Activated gamma-delta T cell treated with Interleukin-2 at 50 U/mL for 16 hours (primary cell): ENCODE measurements at regions not wholly inside any gene's neighbourhood (a gene's known extent, or its start where the extent isn't known, plus 50 kb on each side); places are given as distances from the start of the nearest gene placed in this dataset.

ENCODE experiments used
- DNase-seq: peaks from one replicate; pipeline ENCODE4 v3.0.0-alpha.2; 2020

DNA sequence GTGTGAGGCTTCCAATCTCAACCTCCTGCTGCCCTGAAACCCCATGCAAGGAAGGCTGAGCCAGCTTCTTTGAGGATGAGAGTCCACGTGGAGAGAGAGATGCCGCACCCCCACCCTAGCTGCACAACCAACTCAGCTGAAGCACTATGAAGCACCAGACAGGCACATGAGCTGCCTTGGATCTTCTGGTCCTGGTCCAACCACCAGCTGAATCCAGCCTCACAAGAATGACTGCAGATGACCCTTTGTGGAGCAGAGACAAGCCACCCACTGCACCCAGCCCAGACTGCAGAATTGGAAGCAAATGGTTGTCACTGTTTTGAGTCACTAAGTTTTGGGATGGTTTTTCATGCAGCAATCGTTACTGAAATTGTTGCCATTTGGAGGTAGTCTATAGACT, 149.6 kb upstream of the SYT13 start:
- DNase-seq: no peak

DNA sequence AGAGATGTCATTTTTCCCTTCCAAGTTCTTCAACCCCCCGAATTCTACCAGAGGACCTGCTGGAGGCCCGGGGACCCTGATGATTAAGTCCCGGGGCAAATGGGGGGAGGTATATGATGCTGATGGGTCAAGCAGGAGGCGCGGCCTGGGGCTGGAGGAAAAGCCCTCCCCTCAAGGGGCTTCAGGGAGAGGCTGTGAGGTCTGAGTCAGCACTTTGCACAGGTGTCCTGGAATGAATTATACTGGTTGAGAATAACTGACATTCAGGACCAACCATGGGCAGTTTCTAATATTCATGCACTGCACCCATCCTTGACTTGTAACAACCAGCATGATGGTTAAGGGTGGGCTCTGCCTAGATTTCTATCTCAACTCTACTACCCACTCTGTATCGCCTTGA, 146.8 kb upstream of the SYT13 start:
- no peak for DNase-seq

DNA sequence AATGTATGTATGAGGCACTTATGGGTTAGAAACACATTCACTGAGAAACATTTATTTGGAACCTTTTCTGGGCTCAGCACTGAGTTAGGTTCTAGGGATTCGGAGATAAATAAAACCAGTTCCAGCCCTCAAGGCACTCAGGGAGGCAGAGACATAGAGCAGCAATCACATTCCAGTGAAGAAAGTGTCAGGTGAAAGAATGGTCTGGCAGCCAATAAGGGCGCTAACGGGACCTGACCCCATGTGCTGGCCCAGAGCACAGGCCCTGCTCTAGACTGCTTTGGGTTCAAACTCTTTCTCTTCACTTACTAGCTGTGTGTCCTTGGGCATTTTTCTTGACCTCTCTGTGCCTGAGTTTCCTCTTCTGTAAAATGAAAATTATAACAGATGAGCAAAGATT, 146.0 kb upstream of the SYT13 start:
- DNase-seq: no peak

DNA sequence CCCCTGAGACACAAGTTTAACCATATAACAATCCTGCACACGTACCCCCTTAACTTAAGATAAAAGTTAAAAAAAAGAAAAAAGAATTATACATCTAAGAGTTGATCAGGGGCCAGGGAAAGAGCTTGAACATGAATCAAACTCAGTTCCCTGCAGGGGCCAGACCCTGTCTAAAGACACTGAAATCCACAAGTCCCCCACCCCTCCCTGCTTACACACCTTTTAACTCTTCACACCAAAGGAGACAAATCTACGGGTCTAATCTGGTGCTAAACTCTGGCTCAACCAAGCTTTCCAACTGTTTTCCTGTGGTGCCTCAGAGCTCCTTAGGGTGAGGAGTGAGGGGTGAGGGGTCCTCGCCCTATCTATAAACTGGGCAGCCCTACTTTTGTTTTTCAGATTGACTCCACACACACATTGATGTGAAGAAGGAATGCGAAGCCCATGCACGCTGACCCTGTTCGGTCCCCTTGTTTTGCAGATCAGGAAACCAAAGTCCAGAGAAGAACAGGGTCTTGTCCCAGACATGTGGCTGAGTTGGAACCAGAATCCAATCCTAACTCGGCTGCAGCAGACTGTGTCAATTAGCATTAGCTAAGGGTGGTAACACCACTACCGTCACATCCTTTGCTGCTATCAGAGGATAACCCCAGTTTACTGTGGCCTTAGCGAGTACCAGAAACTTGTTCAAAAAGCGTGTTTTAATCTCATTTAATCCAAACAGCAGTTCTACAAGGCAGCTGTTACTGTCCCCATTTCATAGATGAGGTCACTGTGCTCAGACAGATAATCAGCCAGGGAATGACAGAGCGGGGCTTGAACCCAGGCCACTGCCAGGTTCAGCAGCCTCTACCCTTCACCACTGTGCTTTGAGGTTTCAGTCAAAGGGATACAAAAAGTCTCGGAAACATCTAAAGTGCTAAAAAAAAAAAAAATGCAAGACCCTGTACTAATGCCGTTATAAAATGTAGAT, 145.2 kb upstream of the SYT13 start:
- no peak for DNase-seq

DNA sequence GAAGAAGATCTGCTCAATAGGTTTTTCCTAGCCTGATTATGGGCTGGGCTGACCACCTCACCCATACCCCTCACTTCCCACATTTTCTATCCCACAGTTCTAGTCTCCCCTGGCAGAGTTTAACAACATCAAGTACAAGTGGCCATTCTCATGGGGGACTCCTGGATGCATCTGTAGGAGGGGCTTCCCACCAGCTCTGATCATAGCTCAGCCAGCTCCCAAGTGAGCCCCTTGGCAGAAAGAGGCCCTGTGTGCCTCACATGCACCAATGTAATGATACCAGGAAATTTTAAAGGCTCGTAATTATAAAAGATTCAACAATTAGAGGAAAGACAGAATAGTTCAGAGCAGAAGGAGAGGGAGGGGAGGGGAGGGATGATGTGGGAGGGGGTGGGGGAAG, 144.2 kb upstream of the SYT13 start:
- no peak for DNase-seq

DNA sequence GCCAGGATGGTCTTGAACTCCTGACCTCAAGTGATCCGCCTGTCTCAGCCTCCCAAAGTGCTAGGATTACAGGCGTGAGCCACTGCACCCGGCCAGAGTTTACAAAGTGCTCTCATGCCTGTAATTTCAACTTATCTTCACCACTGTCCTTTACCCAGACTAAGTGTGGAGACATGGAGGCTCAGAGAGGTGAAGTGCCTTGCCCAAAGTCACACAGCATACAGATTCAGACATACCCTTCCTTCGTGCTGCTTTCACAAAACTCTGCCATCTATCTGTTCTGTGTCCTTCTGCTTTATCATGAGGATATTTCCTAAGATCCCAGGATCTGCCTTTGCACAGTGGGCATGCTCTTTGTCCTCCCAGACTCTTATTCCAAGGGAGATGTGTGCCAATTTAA, 143.6 kb upstream of the SYT13 start:
- no peak for DNase-seq

DNA sequence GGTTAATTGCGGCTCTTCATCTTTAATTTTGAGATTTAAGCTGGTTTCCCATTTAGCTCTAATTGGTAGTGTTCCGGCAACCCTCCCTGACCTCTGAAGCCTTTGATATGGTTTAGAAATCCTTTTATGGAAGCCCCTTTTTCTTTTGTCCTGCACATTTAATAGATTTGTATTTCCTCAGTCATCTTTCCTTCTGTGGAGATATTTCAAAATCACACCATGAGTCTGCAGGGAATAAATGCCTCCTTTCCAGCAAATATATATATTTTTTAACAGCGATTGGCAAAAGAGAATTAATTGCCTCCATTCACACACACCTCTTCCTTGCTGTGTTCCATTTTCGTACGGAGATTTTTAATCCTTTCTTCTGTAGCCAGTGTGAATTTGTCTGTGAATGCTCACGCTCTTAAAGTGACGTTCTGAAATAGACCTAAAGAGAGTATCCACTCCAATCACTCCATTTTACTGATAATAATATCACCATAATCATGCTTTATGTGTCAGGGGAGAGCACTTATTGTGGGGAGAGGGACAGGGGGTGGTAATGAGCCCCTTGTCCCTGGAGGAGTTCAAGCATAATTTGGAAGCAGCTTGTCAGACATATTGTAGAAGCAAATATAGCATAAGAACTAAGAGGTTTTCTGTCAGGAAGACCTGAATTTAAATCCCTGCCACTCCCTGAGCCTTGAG, 142.5 kb upstream of the SYT13 start:
- no peak for DNase-seq

DNA sequence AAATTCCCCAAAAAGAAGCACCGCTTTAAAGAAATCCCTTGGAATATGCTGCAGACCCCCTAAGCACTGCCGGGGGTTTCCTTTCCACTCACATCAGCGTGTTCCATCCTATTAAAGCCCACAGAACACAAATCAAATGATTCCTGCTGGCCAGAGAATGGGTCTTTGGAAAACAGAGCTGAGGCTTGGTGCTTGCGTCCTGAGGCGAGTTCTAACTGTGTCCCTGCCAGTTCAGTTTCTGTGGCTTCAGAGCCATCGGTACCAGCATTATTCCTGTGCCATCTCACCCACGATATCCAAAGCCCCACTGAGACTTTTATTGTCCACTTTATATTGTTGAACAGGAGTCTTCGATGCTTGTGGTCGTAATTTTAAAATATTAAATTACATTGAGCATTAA, 142.0 kb upstream of the SYT13 start:
- DNase-seq: no peak

DNA sequence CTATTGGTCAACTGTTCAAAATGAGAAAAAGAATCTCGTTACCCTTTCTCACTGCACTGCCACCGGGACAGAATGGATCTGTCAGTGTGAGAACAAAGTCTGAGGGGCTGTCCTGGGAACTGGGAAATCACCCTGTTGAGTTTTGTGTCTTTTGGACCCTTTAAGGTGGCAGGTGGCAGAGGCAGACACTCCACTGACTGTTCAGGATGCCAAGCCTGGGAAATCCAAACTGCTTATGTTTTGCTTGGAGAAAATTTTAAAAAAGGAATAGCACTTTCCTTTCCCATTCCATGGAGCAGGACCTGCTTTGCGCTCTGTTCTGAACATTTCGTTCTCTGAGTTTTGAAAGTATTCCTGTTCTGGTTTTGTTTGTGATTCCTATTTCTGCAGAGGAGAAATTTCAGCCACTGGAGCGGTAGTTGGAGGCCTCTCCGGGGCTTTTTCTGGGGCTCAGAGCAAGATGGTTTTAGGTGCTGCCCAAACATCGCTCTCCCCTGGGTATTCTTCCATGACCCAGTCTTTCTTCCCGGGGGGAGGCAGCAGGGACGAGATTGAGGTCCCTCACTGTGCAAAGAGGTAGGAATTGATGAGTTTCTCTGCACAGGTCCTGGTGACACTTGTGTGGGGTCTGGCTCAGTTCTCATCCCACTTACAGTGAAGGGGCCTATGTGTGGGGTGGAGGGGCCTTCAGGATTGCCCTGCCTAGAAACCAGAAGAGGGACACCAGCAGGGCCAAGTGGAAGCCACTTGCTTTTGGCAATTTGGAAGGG, 138.5 kb upstream of the SYT13 start:
- no peak for DNase-seq

DNA sequence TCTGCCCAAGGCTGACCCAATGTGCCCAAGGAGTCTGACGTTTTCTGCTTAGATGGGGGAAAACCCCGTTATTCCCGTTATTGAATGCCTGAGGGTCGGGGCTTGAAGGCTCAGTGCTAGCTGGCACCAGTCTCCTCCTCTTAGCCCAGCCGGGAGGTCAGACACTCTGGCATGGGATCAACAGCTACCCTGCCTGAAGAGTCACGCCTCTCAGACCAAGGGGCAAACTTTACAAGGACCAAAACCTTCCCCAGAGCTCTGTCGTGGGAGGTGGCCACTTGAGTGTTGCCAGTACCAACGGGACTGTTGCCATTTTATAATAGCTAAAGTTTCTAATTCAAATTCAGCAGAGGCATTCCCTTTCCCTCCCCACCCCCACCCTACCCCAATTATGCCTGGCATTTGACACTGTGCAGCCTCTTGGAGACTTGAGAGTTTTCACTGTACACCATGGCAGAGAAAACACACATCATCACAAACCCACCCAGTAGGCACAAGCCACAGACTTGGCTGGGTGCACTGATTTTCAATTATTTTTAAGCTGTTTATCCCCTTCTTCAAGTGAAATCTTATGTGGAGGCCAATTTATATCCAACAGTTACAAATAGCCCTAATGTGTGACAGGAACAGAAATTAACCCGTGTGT, 137.5 kb upstream of the SYT13 start:
- DNase-seq: no peak

DNA sequence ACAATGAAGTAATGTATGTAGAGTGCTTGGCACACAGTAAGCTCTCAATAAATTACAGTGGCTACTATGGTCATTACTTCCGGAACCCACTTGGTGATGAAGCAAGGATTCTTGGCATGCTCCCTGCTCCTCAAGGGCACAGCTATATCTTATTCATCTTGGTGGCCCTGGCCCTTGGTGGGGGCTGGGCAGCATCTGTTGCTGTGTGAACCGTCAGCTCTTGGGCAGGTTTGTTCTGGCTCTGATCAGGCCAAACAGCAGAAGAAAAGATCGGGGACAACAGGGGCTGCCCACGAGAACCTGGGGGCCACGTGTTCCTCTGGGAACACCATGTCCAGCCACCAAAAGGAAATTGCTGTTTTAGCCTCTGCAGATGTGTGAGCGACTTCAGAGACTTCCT, 136.9 kb upstream of the SYT13 start:
- DNase-seq: no peak

DNA sequence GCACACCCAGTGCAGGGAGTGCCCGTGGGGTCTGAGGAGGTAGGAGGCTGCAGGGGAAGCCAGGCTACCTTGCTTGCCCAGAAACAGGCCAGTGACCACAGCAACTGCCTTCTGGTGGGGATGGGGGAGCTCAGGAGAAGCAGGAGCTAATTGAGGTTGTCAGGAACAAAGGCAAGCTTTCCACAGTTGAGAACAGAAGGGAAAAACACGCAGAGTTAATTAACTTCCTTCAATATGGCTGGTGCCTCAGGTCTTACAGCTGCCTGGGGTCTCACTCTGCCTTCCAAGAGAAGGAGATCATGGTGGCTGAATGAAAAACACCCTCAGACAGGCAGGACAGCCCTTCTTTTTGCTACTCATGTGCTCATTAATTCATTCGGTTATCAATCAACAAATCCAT, 127.9 kb upstream of the SYT13 start:
- DNase-seq: no peak

DNA sequence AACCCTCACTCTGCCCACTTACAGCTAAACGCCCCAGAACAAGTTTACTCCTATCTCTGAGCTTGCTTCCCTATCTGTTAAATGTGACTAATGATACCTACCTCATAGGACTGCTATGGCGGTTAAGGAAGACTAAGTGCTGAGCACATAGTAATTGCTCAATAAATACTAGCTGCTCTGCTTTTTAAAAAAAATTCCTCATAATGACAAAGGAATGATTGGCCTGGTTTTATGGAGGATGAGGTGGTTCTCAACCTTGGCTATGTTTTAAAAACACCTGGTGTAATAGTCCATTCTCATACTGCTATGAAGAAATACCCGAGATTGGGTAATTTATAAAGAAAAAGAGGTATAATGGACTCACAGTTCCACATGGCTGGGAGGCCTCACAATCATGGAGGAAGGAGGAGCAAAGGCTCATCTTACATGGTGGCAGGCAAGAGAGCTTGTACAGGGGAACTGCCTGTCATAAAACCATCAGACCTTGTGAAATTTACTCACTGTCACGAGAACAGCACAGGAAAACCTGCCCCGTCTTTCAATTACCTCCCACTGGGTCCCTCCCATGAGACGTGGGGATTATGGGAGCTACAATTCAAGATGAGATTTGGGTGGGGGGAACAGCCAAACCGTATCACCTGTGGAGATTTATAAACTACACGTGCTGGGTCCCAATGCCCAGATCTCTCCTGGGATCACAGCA, 127.2 kb upstream of the SYT13 start:
- no peak for DNase-seq

DNA sequence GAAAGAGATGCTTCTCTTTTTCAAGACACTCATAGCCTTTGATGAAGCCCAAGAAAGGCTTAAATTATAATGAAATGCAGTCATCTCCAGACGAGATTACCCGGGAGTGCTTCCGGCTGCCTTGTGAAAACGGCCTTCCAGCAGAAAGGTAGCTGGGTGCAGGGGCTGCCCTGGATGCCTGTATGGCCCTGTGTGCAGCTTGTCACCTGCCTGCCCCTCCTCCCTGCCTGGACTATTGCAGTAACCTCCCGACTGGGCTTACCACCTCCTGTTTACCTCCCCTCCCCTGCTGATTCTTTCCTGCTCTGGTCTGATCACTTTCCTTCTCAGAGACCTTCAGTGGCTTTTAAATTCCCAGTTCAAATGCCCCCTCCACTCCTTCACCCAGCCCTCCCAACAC, 126.4 kb upstream of the SYT13 start:
- no peak for DNase-seq

DNA sequence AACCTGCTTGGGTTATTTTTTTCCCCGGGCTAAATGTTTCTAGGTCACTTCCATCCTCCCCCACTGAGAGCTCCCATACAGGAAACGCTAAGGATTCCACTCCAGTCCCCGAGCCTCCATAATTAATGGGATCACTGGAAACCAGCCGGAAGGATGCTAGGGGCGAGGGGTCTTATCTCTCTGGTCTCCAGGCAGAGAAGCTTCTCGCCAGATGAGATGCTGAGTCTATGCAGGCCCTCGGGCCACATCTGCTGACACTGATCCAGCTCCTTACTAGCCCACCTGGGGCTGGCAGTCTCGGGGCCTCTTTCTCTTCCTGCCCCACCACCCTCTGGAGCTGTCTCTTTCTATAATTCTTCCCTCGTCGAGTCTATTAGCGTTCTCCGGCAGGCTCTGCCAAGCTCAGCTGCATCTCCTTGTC, 125.9 kb upstream of the SYT13 start:
- no peak for DNase-seq

DNA sequence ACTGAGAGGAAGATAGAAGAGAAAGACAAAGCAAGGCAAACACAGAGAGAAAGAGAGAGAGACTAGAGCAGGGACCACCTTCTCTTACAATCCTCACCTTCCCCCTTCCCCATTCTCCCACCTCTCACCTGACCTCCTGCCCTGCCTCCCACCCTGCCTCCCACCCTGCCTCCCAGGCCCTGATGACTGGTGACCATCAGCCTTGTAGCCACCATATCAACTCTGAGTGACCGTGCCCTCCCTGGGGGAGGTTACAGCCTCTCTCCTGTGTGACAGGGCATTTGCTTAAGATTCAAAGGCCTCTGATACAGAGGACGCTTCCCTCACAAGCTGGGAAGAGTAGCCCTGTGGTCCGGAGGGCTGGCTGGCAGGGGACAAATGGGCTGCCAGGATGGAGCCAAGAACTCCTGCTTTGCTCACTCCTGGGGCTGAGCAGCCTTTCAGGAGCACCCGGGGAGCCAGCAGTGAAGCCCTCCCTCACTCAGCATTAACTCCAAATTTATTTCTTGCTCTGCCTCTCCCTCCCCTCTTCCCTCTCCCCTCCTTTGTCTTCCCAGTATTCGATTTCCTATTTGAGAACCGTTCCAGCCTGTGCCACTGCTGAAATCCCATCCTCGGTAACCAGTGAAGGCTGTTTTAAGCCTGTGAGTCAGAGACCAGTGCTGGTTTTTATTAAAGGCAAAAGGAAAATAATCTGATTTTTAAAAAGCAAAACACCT, 125.2 kb upstream of the SYT13 start:
- no peak for DNase-seq

DNA sequence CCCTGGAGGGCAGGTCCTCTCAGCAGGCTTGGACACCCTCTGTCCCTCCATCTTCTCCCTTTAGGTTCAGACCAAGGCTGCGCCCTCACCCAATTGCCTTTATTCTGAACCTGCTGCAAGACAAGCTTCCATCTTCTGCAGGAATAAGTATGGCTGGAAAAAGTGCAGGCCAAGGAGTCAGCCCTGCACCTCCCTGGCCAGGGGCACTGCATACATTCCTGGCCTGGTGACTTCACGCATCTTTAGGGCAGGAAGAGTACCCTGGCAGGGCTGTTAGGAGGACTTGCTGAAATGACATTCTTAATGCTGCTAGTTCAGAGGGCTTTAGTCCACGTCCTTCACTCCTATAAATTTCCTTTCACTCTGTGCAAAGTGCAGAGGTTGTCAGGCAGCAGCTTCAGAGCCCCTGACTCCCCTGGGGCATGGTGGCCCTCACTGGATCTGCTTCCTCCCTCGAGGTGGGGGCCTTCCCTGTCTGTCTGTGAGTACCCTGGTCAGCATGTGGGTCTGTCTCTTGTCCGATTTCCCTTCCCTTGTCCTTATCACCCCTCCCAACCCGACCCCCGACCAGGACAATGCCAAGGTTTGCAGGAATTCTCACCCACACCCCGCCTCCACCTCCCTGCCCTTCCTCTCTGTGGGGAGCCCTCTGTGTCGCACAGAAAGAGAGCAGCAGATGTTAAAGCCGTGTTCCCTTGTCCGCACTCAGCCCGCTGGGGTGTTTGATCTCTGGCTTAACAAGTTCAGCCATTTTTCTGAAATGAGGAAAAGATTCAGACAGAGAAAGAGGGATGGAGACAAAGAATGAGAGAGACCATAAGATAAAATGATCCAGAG, 124.5 kb upstream of the SYT13 start:
- no peak for DNase-seq

DNA sequence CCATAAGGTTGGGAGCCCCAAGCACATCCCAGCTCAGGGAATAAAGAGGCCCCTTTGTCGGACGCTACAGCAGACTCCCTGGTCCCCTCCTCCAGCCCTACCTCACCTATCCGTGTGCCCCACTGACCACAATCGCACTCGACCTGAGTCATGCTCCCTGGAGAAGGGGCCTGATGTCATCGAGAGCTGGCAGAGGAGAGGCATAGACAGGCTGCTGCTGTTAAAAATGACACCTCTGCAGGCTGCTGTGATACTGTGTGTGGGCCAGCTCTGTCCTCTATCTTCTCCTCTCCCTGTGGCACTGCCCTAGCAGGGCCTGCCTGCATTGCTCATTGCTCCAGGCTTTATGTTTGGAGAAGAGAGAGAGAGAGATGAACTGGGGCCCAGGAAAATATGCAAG, 123.4 kb upstream of the SYT13 start:
- DNase-seq: no peak

DNA sequence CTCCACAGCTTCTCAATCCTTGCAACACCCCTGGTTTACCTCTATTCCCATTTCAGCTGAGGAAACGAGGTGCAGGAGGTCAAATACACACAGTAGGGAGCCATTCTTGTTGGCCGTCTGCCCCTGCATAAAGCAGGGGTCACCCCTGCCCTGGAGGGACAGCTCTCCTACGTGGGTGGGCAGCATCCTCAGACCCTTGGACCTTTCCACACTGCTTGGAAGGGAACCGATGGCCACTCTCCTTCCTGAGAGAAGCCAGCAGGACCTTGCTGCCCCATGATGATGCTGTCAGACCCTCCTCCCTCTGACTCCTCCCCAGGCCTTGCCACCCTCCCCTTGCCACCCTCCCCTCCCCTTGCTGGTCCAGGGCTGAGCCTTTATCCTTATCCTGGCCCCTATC, 121.1 kb upstream of the SYT13 start:
- no peak for DNase-seq

DNA sequence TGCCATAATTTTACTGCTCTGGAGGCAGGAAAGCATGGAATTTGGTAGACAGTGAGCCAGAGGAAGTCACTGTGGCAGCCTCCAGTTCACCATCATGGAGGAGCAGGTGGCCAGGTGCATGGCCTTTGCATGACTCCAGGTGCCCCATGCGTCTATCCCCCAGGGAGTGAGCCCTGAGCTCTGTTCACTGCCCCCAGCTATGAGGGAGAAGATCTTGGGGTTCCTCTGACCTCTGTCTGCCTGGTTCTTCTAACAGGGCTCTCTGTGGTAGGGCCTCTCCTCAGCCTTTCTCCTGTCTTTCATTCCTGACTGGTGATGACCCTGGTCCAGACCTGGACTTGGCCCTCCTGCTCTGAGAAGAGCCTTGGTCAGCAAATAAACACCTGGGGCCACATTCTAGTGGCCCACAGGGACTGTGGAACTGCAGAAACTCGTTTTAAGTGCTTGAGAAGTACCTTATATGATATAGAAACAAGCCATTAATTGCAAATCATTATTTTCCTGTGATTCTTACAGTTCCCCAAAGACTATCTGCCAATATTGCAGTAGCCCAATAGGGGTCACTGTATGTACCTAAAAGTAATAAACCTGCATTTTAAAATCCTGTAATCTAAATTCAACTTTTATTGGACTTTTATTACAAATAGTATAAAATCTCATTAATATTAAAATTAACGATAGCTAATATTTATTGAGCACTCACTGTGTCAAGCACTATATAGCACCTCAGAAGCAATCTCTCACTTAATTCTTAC, 120.0 kb upstream of the SYT13 start:
- no peak for DNase-seq
